Ovary (tissue), 3 donors: ENCODE measurements at regions not wholly inside any gene's neighbourhood (a gene's known extent, or its start where the extent isn't known, plus 50 kb on each side); places are given as distances from the start of the nearest gene placed in this dataset.

ENCODE experiments used
- CTCF ChIP-seq, 3 donors: fragments of 450-650 bp in 2 of 3; fragments of 200-600 bp in 1 of 3; IDR thresholded peaks; one replicate each; pipeline versions ENCODE4 v1.5.1 to v1.8.0; 2016 to 2022; ENCODE audit warnings: antibody characterized with exemption in 3 of 3, mild to moderate bottlenecking in 1 of 3
- POLR2A ChIP-seq: fragments of 450-650 bp; IDR thresholded peaks from one replicate; pipeline ENCODE4 v1.6.1; 2017; ENCODE audit warnings: antibody characterized with exemption, mild to moderate bottlenecking, moderate library complexity
- donor health status: DM: no; HTN: no; CAD: no.

GRCh38 chr3:24834442-24834841 lies 339.8 kb upstream of the THRB start:
- no peak for TF ChIP-seq CTCF (IDR thresholded peaks at IDR 0.05)
- TF ChIP-seq POLR2A: no peak
